MM.1S (cell line): ENCODE measurements at regions not wholly inside any gene's neighbourhood (a gene's known extent, or its start where the extent isn't known, plus 50 kb on each side); places are given as distances from the start of the nearest gene placed in this dataset.

Experiments
- EZH2 ChIP-seq: fragments of 300-600 bp; sonication (generic); optimal IDR thresholded peaks from 2 replicates; pipeline ENCODE3; 2017; ENCODE audit warnings: low read depth, mild to moderate bottlenecking, antibody characterized with exemption, low read length, mixed read lengths
- TF ChIP-seq, protein P1 (sequence below): fragments of 300-600 bp; sonication (generic); IDR thresholded peaks from 2 replicates; pipeline ENCODE4 v1.5.1; 2016; ENCODE audit warnings: antibody characterized with exemption, low read length, mixed read lengths

- TF ChIP-seq, protein P1, sequence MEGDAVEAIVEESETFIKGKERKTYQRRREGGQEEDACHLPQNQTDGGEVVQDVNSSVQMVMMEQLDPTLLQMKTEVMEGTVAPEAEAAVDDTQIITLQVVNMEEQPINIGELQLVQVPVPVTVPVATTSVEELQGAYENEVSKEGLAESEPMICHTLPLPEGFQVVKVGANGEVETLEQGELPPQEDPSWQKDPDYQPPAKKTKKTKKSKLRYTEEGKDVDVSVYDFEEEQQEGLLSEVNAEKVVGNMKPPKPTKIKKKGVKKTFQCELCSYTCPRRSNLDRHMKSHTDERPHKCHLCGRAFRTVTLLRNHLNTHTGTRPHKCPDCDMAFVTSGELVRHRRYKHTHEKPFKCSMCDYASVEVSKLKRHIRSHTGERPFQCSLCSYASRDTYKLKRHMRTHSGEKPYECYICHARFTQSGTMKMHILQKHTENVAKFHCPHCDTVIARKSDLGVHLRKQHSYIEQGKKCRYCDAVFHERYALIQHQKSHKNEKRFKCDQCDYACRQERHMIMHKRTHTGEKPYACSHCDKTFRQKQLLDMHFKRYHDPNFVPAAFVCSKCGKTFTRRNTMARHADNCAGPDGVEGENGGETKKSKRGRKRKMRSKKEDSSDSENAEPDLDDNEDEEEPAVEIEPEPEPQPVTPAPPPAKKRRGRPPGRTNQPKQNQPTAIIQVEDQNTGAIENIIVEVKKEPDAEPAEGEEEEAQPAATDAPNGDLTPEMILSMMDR, result no peak
- no peak for TF ChIP-seq EZH2
Measured at GRCh38 chr7:152949790-152950189, 190.2 kb downstream of the ACTR3B start.
